OCI-LY1 (cell line): ENCODE measurements at regions not wholly inside any gene's neighbourhood (a gene's known extent, or its start where the extent isn't known, plus 50 kb on each side); places are given as distances from the start of the nearest gene placed in this dataset.

Experiments used
- CTCF ChIP-seq: fragments of 200-600 bp; sonication (generic), shearing (Covaris generic); IDR thresholded peaks from 2 replicates; pipeline ENCODE4 v1.5.1; 2017; ENCODE audit warnings: mild to moderate bottlenecking, antibody characterized with exemption, low read length, moderate library complexity, mixed read lengths
- EZH2 ChIP-seq: fragments of 200-600 bp; sonication (generic), shearing (Covaris generic); IDR thresholded peaks from 2 replicates; pipeline ENCODE4 v1.8.0; 2017; ENCODE audit warnings: borderline replicate concordance, mixed run types, mild to moderate bottlenecking, antibody characterized with exemption, low read length, moderate library complexity, mixed read lengths

- TF ChIP-seq CTCF (no peak), EZH2 (no peak)
Observed at GRCh38 chr4:101651778-101652177, 138.8 kb upstream of the BANK1 start.
